HG02623 (cell line): ENCODE measurements at regions not wholly inside any gene's neighbourhood (a gene's known extent, or its start where the extent isn't known, plus 50 kb on each side); places are given as distances from the start of the nearest gene placed in this dataset.
"Not testable (repeated sequence)": the region's sequence is repeated elsewhere in the genome, so short reads cannot be mapped to it uniquely, and the experiment has no call there.

ENCODE experiments used
- ATAC-seq: cut with Tn5 transposase; IDR thresholded peaks from one replicate; pipeline ENCODE4 v1.9.1; 2021; ENCODE audit warnings: moderate library complexity; ENCODE audit not compliant: unreplicated experiment

DNA sequence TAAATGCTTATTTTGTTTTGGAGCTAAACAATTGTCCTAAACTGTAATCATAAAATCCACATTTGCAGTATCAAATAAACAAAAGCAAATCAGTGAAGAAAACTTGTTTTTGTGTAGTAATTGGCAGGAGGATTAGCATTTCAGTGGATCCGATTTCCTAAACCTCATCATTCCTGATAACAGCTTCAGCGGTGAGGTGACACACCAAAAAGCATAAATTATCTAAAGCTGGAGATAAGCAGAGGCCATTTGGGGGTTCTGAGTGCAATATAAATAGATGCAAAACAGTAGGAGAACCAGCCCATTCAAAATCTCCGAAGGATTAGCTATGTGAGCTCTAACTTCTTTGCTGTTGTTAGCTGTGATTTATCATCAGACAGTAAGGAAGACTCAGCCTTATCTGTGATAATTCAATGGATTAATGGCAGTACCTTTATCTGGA, 235.8 kb downstream of the EPHA7 start:
- ATAC-seq = no peak

- ATAC-seq = no peak
These were observed 236.3 kb downstream of the EPHA7 start for GRCh38 chr6:93182938-93183479.

GRCh38 chr6:93177918-93178317, 241.4 kb downstream of the EPHA7 start:
- no peak for ATAC-seq

DNA sequence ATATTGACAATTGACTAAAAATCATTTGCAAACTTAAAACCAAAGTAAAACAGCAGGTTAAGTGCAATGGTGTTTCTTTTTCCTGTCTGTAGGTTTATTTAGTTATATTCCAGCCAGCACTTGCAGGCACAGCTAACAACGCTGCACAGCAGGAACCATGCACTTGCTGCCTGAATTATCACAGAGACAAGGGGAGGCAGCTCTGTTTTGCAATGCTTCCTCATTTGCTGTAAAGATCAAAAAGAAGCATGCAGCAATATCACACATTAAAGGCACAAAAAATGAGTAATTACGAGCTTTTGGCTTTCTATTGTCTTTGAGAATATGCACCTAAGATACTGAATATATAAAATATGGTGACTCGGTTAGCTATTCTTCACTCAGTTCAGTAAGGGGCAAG, 241.9 kb downstream of the EPHA7 start:
- no peak for ATAC-seq

DNA sequence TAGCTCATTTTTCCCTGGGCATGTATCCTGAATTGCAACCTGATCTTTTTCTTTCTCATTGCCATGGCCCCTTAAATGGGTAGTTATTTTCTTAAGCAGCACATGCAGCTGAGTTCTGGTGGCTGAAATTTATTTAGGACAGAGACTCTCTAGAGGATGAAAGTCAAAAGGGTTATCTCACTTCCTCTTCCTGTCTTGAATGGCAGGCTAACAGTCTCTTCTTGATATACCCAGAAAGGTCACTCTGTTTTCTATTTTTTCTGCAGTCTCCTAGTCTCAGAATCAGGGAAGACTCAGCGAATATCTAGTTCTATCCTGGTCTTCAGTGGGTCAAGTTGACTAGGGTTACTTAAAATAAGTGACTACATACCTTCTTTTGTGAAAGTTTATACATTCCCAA, 243.3 kb downstream of the EPHA7 start:
- peak; percentile 93 for ATAC-seq

DNA sequence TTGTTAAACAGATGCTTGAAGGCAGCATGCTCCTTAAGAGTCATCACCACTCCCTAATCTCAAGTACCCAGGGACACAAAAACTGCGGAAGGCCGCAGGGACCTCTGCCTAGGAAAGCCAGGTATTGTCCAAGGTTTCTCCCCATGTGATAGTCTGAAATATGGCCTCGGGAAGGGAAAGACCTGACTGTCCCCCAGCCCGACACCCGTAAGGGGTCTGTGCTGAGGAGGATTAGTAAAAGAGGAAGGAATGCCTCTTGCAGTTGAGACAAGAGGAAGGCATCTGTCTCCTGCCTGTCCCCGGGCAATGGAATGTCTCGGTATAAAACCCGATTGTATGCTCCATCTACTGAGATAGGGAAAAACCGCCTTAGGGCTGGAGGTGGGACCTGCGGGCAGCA, 245.8 kb downstream of the EPHA7 start:
- ATAC-seq = not testable (repeated sequence)

GRCh38 chr6:93165850-93166430, 253.4 kb downstream of the EPHA7 start:
- ATAC-seq = no peak

DNA sequence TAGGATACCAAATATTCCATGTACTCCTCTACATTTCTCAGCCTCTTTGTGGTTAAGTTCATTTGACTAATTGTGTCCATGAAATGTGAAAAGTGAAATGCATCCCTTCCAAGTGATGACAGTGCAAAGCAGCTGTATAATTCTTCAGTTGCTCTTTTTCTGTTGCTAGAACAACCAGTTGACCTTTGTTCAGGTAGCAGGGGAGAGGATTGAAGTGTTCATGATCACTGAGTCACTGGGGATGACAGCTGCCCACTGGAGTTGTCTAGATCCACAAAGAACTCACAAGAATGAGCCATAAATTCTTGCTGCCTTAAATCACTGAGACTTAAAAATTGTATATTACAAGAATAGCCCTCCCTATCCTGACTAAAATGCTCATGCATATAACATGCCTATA, 254.6 kb downstream of the EPHA7 start:
- no peak for ATAC-seq

GRCh38 chr6:93163146-93163545, 256.2 kb downstream of the EPHA7 start:
- no peak for ATAC-seq

DNA sequence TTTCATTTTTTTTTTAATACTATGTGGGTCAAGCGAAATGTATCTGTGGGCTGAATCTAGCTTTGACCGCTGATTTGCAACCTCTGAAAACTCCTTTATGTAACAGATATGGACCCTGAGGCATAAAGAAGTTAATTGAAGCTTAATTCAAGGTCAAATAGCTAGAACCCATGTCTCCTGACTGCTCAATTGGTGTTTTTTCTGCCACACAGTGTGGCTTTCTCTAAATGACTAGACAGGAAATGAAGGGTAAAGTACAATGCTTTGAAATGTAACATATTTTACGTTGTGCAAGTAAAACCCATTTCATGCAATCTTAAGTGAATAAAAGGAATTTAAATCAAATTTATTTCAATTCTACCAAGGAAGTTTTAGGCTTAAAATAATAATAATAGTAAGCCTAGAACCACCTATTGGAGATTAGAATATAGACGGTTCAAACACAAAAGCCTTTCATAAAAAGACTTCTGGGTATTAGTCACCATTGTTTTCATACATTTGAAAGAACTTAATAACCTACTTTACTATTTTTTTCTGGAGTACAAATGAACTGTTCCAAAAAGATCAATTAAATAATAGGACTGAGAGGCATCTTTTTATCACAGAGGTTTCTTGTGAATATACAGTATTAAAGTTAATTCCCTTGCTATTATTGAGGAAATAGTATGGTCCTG, 279.8 kb downstream of the EPHA7 start:
- ATAC-seq = peak; percentile 67

- ATAC-seq = no peak
These were observed 283.2 kb downstream of the EPHA7 start for GRCh38 chr6:93136111-93136510.

- ATAC-seq = no peak
These were observed 295.2 kb downstream of the EPHA7 start for GRCh38 chr6:93124006-93124632.

- no peak for ATAC-seq
These were observed 295.8 kb downstream of the EPHA7 start for GRCh38 chr6:93123585-93123984.

GRCh38 chr6:93120154-93120742, 299.1 kb downstream of the EPHA7 start:
- no peak for ATAC-seq

GRCh38 chr6:93105907-93106306, 313.5 kb downstream of the EPHA7 start:
- no peak for ATAC-seq

GRCh38 chr6:93105017-93105416, 314.3 kb downstream of the EPHA7 start:
- ATAC-seq = no peak

DNA sequence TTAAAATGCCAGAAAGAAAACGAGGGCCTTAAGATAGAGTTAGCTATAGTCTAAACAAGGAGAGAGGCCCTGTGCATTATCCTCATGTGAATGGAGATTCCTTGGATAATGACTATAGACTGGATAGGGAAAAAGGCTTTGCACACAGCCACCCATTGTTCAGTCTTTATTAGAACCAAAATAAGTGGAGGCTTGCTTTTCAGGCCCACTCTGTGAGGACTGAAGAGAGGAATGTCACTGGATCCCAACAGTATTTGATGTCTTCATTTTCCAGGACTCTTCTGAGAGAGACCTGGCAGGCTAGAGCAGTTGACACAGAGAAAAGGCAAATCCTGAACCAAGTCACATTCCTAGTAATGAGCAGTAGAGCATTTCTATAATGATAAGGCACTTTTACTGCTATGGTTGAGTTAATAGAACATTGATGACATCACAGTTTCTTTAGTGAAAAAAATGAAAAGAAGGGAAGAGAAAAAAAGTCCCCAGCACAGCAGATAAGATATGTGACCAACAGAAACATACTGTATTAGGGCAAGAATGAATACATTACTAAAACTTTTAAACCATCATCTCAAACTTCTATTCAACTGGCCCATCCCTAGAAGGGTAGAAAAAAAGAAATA, 315.1 kb downstream of the EPHA7 start:
- no peak for ATAC-seq

- no peak for ATAC-seq
These were observed 330.5 kb downstream of the EPHA7 start for GRCh38 chr6:93088621-93089501.

- ATAC-seq = no peak
These were observed 331.8 kb downstream of the EPHA7 start for GRCh38 chr6:93087606-93088005.

DNA sequence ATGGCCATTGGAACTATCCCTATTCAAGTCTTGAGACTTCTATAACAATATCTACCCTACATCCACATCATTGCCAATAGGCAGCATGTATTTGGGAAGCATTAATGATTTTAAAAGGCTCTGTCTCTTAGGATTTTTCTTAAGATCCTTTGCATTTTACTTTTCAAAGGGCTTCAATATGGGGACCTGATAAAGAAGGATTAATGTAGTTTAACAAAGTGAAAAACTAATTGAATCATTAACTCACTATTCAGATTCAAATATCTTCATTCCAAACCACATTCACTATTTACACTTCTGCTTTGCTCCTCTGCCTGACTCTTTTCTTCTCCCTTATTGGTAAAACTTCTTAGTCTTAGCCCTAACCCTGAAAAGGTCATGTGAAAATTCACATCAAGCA, 333.0 kb downstream of the EPHA7 start:
- no peak for ATAC-seq
